NCI-H510A treated with DMSO at 0.1 percent for 48 hours (cell line): ENCODE measurements at regions not wholly inside any gene's neighbourhood (a gene's known extent, or its start where the extent isn't known, plus 50 kb on each side); places are given as distances from the start of the nearest gene placed in this dataset.

Source experiments
- DNase-seq: peaks from one replicate; lab custom pipeline; 2025; lab: John Stamatoyannopoulos, UW

DNA sequence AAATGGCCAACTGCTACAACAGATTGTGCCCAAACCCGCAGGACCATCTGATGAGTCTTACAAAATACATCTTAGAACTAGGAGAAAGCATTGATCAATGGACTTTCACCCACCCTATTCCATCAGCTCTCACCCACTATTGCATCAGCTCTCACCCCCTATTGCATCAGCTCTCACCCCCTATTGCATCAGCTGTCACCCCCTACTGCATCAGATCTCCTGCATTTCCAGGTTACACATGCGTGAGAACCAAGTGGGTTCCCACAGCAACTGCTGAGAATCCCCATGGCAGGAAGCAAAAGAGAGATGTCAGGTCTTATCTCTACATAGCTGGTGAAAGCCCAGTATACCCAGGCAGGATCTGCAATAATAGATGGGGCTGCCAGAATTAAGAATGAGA is 533.5 kb downstream of the LTN1 start:
- no peak for DNase-seq

DNA sequence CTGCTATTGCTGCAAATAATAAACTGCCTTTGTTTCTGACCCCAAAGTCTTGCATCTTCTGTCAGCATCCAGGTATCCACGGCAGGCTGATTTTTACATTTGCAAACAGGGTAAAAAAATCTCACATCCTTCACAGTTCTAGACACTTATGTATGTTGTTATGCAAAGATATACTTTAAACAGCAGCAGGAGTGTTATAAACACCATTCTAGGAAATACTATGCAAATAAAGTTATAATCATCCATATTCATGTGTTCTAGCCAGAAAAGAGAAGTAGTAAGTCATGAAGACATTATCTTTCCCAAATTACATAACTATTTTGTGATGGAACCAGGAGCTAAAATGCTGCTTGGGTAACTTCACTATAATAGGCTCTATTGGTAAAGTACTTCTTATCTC is 534.2 kb downstream of the LTN1 start:
- no peak for DNase-seq

DNA sequence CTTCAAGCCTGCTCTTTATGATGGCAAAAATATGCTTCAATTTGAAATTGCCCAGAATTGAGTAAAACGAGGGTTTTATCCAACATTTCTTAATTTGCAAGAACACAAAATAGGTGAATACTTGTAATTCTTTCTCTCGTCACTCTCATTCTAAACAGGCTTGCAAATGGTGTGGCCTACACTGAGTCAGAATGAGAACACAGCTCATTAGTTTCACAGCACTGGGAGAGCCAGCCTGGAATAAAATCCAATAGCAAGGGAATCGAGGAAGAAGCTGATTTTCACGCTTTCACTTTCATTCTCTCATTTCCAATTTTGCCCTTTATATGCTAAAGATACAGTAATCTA is 537.5 kb downstream of the LTN1 start:
- no peak for DNase-seq

DNA sequence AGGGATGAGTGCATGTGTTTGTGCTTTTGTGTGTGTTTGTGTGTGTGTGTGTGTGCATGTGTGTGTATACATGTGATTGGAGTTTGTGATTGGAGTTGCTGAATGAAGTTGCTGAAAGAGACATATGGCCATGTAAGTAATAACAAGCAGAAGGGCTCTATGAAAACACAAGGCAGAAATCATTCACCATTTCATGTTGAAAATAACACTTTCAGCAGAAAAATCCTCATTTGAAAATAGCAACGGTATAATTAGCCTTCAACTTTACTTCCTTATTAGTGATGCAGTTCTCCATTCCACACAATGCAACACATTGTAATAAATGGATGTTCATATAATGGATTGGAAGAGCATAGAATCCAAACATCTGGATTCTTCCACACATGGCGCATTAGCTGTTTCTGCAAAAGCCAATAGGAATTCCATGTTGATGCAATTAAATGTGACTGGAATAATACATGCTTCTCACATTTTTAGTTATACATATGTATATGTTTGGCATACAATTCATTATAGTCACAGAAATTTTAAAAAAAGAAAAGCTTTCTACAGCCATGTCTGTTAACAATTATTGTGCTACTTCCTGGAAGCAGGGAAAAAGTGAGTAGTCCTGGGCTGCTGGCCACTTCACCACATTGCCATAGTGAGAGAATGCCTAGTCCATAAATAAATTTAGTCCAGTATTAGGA is 538.0 kb downstream of the LTN1 start:
- DNase-seq, result no peak

DNA sequence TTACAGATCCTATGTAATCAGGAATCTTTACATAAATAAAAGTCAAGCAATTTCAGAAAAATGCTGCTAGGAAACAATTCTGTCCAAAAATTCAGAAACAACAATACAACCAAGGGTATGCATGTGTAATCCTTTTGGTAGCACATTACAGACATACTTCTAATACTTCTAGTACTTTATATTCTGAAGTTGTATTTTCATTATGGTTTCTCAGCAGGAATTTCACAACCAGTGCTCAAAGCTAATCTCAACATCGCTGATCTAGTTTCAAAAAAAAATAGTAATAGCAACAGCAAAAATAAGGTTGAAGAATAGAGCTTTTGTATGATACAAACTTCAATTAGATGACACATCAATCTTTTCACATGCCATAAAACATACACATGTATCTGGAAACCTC is 545.2 kb downstream of the LTN1 start:
- DNase-seq, result no peak

DNA sequence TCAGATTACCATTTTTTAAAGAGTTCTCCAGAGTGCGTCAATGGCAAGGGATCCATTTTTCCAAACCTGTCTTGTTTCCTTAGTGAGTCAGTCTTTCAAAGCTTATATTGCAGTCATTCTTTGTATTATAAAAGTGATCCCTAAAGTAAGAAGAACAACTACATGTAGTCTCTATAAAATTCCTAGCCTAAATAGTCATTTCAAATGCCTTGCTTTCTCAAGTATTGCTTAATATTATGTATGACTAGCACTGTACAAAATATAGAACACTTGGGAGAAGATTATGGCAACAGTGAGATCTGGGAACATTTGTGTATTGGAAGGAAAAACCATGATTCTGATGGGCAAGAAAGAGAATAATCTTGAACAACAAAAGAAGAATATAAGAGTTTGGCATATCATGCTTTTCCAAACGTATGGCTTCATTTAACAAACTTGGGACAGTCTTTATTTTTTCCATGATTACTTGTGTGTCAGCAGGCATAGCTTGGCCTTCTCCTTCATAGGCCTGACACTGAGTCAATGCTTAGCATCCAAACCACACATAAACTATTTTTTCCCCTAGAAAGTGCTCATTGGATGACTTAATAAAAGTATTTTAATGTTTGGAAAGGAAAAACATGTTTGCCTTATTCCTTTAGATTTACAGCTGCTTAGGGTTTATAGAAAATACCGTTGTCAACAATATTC is 547.4 kb downstream of the LTN1 start:
- no peak for DNase-seq

DNA sequence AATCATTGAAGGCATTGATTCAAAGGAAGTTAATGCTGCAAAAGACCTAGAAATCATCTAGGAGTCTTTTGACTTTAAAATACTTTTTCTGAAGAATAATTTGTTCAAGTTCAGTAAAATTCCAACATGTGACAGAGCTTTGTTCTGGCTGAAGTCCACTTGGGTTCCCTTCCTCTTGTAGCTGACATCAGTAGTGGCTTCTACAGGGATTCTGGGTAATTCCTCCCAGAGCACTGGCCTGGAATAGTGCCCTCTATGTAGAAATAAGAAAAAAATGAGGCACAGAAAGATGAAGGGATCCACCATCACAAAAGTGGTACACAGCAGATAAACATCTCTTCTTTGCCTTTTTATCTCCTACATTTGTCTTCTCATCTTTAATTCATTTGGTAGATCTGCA is 548.1 kb downstream of the LTN1 start:
- no peak for DNase-seq

DNA sequence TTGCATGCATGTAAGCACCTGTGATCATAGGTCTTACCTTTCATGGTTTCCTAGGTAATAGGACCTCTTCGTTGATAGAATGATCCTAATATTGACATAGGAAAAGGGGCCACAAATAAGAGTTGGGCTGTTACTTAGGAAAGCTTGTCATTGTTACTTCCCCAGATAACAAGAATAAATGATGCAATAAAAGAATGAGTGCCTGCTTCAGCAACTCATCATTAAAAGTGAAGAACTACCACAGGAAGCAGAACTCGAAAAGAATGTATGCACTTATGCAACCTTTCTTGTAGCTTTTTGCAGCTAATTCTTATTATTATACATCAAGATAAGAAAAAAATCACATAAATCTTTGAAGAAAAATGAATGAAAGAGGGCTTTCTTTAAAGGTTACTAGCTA is 548.6 kb downstream of the LTN1 start:
- DNase-seq, result no peak

DNA sequence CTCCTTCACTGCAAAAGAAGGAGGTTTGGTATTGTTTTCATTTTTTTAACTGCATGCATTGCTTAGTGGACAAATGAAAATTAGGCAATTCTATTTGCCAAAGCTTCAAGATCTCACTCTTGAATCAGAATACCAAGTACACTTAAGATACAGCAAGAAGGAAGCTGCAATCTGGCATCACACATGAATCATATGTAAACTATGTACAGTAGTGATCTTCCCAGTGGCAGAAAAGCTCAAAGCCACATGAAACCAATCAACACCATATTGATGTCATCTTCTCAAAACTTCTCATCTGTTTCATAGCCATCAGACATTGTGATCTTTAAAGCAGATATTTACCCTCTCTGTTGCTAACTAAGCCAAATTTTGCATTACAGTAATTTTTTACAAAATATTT is 550.1 kb downstream of the LTN1 start:
- no peak for DNase-seq

DNA sequence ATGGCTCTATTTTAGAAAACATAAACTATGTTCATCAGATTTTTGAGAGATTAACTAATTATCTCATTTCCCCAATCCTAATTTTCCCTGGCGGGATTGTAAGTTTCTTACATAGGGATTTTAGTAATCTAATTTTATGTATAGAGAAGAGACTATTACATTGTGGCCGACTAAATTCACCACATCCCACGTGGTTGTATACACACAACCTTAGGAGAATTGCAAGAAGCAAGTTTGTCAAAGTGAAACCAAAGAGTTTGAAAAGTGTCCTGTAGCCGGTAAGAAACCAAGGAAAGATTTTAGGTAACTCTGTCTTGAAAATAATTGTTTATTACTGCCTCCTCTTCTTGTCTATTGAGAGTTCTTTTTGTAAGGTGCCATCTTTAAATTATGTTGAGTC is 550.6 kb downstream of the LTN1 start:
- no peak for DNase-seq

DNA sequence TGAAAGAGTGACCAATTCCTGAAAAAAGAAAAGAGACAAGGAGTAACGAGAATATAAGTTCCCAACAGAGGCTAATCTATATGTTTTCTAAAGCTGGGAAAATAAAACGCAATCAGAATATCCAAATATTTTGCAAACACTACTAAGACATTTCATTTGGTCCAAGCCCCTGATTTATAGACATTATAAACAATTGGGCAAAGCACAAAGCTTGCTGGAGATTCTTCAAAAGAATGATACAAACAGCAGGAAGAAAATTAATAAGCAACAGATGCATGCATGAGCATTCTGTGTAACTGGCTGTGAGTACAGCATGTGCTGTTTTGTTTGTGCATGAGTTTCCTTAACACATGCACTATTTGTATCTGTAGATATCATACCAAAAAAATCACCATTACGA is 552.9 kb downstream of the LTN1 start:
- no peak for DNase-seq

DNA sequence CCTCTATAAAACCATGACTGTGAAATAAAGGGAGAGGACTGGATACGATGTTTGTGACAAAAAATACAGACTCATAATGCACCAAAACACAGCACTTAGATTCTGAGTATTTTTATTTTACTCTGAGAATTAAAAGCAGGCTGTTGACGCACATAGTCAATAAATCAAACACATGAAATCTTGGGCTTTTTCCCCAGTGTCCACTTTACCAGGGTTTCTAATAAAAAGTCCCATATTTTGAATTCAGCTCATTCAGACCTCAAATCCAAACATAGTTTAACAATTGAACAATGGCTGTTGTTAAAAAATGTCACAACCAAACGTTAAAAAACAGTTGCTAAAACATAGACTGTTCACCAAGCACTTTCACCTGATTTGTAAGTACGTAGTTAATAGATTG is 553.4 kb downstream of the LTN1 start:
- no peak for DNase-seq

DNA sequence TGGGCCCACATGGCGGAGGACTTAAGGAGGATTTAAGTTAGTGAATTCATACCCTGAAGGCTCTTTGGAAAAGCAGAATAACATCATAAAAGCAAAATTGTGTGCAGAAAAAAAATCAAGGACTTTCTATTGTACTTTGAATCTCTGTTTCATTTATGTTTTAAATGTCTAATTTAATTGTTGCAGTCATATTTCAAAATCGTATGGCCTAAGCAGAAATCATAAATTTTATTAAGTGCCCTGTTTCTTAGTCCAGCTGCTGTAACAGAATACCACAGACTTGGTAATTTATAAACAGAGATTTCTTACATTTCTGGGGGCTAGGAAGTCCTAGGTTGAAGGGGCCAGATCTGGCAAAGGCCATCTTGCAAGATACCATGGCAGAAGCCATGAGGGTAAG is 555.6 kb downstream of the LTN1 start:
- DNase-seq, result no peak

DNA sequence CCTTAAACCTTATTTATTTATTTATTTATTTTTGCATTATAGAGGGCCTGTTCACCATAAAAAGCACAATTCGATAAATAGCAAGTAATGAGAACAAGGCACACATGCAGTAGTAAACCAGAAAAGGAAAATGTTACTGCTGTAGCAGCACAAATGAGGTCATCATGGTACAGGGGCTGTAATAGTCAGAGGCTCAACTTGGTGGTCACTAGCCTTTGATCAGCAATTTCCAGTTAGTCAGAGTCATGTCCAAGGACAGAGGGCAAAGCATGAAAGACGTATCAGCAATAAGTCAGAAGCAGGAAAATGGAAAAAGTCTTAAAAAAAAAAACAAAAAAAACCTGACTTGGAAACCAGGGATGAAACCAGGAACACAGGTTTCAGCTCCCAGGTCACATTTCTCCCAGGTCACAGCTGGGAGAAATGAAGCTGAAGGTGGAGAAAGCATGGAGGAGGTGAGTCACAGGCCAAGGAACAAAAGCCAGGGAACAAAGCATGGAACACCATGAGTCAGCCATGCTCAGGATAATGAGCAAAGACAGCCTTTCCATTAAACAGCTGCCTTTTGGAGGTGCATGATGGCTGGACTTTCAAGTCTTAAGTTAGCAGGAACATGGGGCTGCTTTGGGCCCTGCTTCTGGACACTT is 556.3 kb downstream of the LTN1 start:
- no peak for DNase-seq

DNA sequence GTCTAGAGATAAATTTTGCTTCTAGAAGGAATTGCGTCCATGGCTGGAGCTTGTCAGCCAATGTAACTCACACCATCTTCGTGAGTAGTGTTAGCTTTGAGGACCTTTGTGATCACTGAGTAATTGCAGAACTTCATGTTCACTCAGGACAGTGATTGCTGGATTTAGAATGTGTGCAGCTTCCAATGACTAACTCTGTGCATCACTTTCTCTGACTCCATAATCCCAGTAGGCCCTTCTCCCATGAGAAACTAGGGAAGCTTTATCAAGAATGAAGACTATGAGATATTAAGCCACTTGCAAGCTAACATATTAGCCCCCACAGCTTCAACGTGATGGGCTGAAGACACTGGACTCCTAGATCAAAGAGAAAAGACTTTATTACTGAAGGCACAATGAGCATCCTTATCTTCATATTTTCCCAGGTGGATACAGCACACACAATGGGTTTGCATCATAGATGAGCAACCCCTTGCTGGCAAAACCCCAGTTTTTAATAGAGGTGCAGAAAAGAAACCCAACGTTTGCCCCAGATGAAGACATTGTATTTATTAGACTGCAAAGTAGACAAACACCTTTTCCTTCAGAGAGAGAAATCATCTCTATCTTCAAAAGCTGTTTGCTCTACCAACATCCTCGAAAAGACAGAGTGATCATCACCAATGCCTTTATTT is 561.0 kb downstream of the LTN1 start:
- no peak for DNase-seq

DNA sequence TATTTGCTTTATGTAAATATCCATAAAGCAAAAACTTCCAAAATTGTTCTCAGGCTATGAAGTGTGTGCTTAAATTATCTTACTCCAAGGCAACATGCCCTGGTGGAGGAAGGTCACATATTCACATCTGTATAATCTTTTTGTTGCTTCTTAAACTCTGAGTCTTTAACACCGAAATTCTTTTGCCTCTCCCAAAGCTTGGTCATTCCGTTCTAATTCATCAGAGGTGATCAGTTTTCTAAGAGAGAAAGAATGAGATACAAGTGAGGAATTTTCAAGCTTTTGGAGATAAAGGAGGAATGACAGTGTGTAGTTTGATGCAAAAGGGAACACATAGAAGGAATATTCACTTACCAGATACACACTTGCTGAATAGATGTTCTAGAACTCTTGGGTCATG is 561.7 kb downstream of the LTN1 start:
- DNase-seq, result no peak

DNA sequence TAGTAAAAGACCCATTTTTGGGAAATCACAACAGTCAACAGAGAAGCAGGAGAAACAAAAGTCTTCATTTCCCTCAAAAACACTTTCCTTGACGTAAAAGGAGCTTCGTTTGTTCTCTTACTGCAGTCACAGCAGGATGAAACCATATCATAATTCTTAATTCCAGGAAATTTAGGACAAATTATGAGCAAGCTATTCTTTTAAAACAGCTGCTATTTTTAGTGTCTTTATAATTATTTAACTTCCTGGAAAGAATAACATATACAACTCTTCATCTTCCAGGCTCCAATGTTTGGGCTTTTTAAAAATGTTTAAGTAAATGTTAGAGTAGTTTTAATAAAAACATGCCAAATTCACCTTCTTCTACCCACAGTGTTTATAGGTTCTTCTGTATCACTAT is 563.5 kb downstream of the LTN1 start:
- no peak for DNase-seq

DNA sequence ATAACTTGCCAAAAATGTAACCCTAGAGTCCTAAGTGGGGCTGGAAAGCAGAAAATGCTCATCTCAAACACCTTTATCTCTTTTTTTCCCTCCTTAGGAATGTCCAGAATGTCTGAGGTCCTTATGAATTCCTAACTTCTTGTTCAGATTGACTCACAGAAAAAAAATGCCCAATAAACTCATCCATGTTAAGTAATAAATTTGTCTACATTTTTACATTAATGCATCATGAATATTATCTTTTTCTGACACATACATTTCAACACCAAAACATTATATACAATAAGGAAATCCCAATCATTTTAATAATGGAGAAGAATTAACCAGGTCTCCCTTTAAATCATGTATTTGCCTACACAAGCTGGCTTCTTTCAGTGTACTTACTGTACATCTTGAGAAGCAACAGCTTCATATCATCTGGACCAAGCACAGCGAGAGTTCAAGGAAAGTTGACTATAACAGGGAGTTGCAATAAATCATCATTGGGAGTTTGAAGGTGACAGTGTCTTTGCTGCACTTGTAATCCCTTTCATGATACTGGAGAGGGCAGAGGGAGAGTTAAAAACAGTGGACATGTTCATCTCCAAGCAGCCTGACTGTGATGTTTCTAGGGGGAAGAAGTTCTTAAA is 565.2 kb downstream of the LTN1 start:
- no peak for DNase-seq

DNA sequence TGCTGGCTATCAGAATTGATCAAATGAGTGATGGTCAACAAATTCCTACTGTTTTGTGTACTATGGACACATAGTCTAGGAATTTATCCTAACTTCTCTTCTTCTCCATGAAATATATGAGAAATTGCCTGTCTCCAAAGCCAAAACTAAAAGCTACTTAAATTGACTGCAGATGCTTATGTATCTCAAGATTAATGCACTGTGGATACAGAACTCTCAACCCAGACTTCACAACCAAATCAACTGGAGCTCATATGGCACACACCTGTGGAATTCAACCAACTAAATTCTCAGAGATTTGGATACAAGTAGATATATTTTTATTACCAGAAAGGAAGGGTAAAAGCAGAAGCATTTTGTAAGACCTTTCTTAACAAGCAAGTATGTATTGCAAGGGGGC is 566.1 kb downstream of the LTN1 start:
- DNase-seq, result no peak

DNA sequence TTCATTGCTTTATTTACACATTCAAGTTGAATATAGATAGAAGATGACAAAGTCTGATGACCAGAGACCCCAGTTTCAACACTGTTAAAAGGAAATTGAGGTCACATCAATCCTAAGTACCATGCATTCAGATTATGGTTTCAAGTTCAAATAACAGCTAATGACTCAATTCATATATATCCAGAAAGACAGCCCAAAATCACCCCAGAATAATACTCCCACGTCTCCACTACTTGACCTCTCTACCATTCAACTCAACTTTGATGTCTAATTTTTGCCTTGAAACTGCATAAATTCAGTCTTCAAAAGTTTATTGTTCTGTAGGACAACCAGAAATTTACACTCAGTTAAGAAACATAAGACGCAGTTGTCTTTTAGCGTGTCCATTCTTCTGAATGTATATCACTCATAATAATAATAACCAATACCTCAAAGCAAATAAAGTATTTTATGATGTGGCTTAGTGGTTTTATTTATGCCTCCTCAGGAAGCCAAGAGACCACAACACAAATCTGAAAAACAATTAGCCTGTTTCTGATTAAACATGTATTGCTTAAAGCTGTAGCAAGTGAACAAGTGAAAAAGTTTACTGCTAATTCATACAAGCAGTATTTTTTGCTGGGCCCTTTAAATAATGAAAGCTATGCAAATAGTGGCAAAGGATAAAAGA is 569.0 kb downstream of the LTN1 start:
- DNase-seq, result no peak

DNA sequence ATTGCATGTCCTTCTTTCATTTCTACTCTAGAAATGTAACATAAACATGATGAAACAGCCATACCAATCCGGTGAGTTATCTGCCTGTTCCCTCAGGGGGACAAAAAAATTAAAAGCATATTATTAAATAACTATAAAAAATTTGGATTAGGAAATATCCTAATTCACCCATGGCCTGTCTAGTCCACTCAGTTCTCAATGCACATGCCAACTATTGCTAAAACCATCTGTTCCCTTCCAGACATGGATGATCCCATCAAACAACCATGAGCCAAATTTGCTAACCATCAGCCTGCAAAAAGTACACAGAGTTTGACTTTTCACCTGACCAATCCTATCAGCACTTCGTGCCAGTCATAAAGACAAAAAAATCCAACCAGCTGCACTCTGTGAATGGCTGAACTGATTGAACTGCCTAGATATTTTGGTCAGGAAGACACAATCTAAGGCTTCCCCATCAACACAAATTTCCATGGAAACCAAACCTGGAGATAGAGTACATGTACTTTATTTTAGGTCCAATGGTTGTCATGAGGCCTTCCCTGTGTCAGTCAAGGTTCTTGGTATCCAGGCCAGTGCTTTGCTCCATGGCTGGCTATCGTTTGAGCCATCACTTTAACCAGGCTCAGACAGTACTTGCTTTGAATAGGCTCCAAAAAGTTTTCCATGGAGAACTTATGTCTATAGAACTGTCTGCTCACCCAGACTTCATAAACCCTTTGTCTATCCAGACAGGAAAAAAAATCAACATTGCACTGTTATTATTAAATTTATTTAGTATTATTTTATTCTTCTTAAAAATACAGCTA is 570.8 kb downstream of the LTN1 start:
- no peak for DNase-seq
